ENCODE measurements at regions not wholly inside any gene's neighbourhood (a gene's known extent, or its start where the extent isn't known, plus 50 kb on each side); places are given as distances from the start of the nearest gene placed in this dataset.
"Not testable (repeated sequence)": the region's sequence is repeated elsewhere in the genome, so short reads cannot be mapped to it uniquely, and the experiment has no call there.

- DNase-seq, result no peak
These were observed 326.3 kb upstream of the ZNF804A start for GRCh38 chr2:184272056-184272455.

GRCh38 chr2:184294831-184295230, 303.5 kb upstream of the ZNF804A start:
- DNase-seq, result no peak

- DNase-seq, result no peak
These were observed 301.2 kb upstream of the ZNF804A start for GRCh38 chr2:184297085-184297484.

GRCh38 chr2:184302506-184302905, 295.8 kb upstream of the ZNF804A start:
- DNase-seq, result no peak

GRCh38 chr2:184304006-184304405, 294.3 kb upstream of the ZNF804A start:
- no peak for DNase-seq

GRCh38 chr2:184305105-184305504, 293.2 kb upstream of the ZNF804A start:
- DNase-seq, result no peak

- no peak for DNase-seq
These were observed 289.6 kb upstream of the ZNF804A start for GRCh38 chr2:184308706-184309105.

GRCh38 chr2:184312970-184313369, 285.4 kb upstream of the ZNF804A start:
- no peak for DNase-seq

- no peak for DNase-seq
These were observed 283.5 kb upstream of the ZNF804A start for GRCh38 chr2:184314829-184315228.

GRCh38 chr2:184316921-184317320, 281.4 kb upstream of the ZNF804A start:
- DNase-seq, result no peak

- no peak for DNase-seq
These were observed 275.7 kb upstream of the ZNF804A start for GRCh38 chr2:184322615-184323014.

- DNase-seq, result no peak
These were observed 272.3 kb upstream of the ZNF804A start for GRCh38 chr2:184326066-184326465.

- DNase-seq, result not testable (repeated sequence)
These were observed 270.5 kb upstream of the ZNF804A start for GRCh38 chr2:184327805-184328204.

GRCh38 chr2:184330561-184330960, 267.8 kb upstream of the ZNF804A start:
- DNase-seq, result not testable (repeated sequence)

GRCh38 chr2:184336688-184337087, 261.6 kb upstream of the ZNF804A start:
- no peak for DNase-seq

- DNase-seq, result no peak
These were observed 259.6 kb upstream of the ZNF804A start for GRCh38 chr2:184338771-184339170.

GRCh38 chr2:184339966-184340365, 258.4 kb upstream of the ZNF804A start:
- DNase-seq, result no peak

GRCh38 chr2:184346338-184346862, 251.9 kb upstream of the ZNF804A start:
- DNase-seq, result no peak

GRCh38 chr2:184351126-184351525, 247.2 kb upstream of the ZNF804A start:
- no peak for DNase-seq

GRCh38 chr2:184357033-184357432, 241.3 kb upstream of the ZNF804A start:
- DNase-seq, result no peak

GRCh38 chr2:184359379-184359778, 238.9 kb upstream of the ZNF804A start:
- DNase-seq, result no peak

GRCh38 chr2:184363213-184363612, 235.1 kb upstream of the ZNF804A start:
- DNase-seq, result no peak

GRCh38 chr2:184367211-184367610, 231.1 kb upstream of the ZNF804A start:
- DNase-seq, result no peak

GRCh38 chr2:184369307-184369706, 229.0 kb upstream of the ZNF804A start:
- no peak for DNase-seq

GRCh38 chr2:184370954-184371353, 227.4 kb upstream of the ZNF804A start:
- DNase-seq, result no peak

- no peak for DNase-seq
These were observed 226.7 kb upstream of the ZNF804A start for GRCh38 chr2:184371641-184372040.
